OCI-LY3 (cell line): ENCODE measurements at regions not wholly inside any gene's neighbourhood (a gene's known extent, or its start where the extent isn't known, plus 50 kb on each side); places are given as distances from the start of the nearest gene placed in this dataset.

ENCODE experiments used
- H2AFZ ChIP-seq: fragments of 200-600, 300-600 bp; shearing (Covaris generic); 2 replicates; pipeline ENCODE4 v1.6.0; 2014; ENCODE audit warnings: antibody characterized with exemption, low read depth, low read length
- H3K27ac ChIP-seq: fragments of 200-600, 300-600 bp; sonication (generic); 2 replicates; pipeline ENCODE4 v1.5.1; 2014; ENCODE audit warnings: mild to moderate bottlenecking, low read length, moderate library complexity, mixed read lengths
- H3K27me3 ChIP-seq: fragments of 200-600, 300-600 bp; sonication (generic); 2 replicates; pipeline ENCODE4 v1.6.1; 2014; ENCODE audit warnings: low read depth, low read length, mixed read lengths
- H3K36me3 ChIP-seq: fragments of 200-600, 300-600 bp; sonication (generic); replicated peaks from 2 replicates; pipeline ENCODE3; 2014; ENCODE audit warnings: low read depth, low read length, mixed read lengths
- H3K4me1 ChIP-seq: fragments of 300-600, 200-600 bp; sonication (generic); 2 replicates; pipeline ENCODE4 v1.6.1; 2014; ENCODE audit warnings: low read length, mixed read lengths
- H3K4me2 ChIP-seq: fragments of 200-600, 300-600 bp; sonication (generic); 2 replicates; pipeline ENCODE4 v1.6.1; 2014; ENCODE audit warnings: low read length, mixed read lengths
- H3K4me3 ChIP-seq: fragments of 300-600, 200-600 bp; sonication (generic); 2 replicates; pipeline ENCODE4 v1.5.1; 2014; ENCODE audit warnings: antibody characterized with exemption, mild to moderate bottlenecking, low read length, moderate library complexity
- H3K79me2 ChIP-seq: fragments of 300-600, 200-600 bp; shearing (Covaris generic); 2 replicates; pipeline ENCODE4 v1.6.1; 2014; ENCODE audit warnings: mild to moderate bottlenecking, low read length, mixed read lengths
- H3K9ac ChIP-seq: fragments of 300-600, 200-600 bp; shearing (Covaris generic); 2 replicates; pipeline ENCODE4 v1.6.0; 2014; ENCODE audit warnings: mild to moderate bottlenecking, low read length, moderate library complexity
- H3K9me3 ChIP-seq: fragments of 200-600, 300-600 bp; shearing (Covaris generic); 2 replicates; pipeline ENCODE4 v1.6.1; 2014; ENCODE audit warnings: low read length, mixed read lengths; ENCODE audit not compliant: insufficient read depth
- H4K20me1 ChIP-seq: fragments of 200-600, 300-600 bp; sonication (generic); 2 replicates; pipeline ENCODE4 v1.6.1; 2016; ENCODE audit warnings: low read length, mixed read lengths; ENCODE audit not compliant: insufficient read depth
- EZH2phosphoT487 ChIP-seq: fragments of 200-600 bp; shearing (Covaris generic); IDR thresholded peaks from 2 replicates; pipeline ENCODE4 v1.6.1; 2018; ENCODE audit warnings: antibody characterized with exemption, mixed run types, low read depth
- TF ChIP-seq, protein P1 (sequence below): fragments of 200-600, 300-600 bp; sonication (generic); IDR thresholded peaks from 2 replicates; pipeline ENCODE4 v1.5.1; 2014; ENCODE audit warnings: antibody characterized with exemption, low read length, low read depth

DNA sequence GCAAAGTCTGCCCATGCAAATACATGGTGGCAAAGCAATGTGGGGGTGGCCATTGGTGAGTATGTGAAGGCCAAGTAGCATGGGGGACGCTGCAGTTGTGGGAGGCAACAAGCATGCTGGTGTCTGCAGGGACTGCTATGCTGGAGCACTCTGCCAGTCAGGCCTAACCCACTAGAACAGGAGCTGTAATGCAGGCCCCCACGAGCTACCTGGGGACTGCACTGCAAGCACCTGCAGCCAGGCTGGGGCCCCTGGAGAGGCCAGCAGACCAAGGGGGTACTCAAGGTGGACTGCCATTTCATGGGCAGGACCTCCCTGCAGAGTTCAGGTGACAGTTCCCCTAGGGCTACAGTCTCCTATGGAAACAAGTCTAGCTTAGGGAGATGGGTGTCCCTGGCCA, 183.8 kb upstream of the PDE4D start:
- Histone ChIP-seq H3K36me3 (no peaks in the 10 kb centered on the region), H3K4me1 (no peaks in the 10 kb centered on the region), H4K20me1 (no peaks in the 10 kb centered on the region), H2AFZ (no peak overlapping the region), H3K27me3 (no peaks in the 10 kb centered on the region), H3K27ac (no peak overlapping the region), H3K4me2 (no peak overlapping the region), H3K4me3 (no peak overlapping the region), H3K9me3 (no peaks in the 10 kb centered on the region), H3K79me2 (no peaks in the 10 kb centered on the region), H3K9ac (no peak overlapping the region)
- TF ChIP-seq, protein P1, sequence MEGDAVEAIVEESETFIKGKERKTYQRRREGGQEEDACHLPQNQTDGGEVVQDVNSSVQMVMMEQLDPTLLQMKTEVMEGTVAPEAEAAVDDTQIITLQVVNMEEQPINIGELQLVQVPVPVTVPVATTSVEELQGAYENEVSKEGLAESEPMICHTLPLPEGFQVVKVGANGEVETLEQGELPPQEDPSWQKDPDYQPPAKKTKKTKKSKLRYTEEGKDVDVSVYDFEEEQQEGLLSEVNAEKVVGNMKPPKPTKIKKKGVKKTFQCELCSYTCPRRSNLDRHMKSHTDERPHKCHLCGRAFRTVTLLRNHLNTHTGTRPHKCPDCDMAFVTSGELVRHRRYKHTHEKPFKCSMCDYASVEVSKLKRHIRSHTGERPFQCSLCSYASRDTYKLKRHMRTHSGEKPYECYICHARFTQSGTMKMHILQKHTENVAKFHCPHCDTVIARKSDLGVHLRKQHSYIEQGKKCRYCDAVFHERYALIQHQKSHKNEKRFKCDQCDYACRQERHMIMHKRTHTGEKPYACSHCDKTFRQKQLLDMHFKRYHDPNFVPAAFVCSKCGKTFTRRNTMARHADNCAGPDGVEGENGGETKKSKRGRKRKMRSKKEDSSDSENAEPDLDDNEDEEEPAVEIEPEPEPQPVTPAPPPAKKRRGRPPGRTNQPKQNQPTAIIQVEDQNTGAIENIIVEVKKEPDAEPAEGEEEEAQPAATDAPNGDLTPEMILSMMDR = no peak
- no peak for TF ChIP-seq EZH2phosphoT487

DNA sequence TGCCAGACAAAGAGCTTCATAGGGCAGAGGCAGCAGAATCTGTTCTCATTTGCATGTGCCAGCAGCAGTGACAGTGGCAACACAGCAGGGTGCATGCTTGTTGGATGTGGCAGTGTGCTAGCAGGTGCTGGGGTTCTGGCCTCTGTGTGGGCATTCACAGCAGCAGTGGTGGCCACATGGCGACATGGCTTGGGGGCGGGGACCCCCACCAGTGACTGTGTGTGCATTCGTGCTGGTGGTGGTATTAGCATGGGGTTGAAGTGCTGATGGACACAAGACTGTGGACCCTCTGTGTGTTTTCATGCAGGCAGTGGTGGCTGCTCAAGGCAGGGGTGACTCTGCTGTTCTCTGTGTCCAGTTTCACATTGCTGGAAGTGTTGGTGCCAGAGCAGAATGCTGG, 183.2 kb upstream of the PDE4D start:
- Histone ChIP-seq H3K27ac (no peak overlapping the region), H3K9ac (no peak overlapping the region), H3K27me3 (no peaks in the 10 kb centered on the region), H3K79me2 (no peaks in the 10 kb centered on the region), H3K9me3 (no peaks in the 10 kb centered on the region), H2AFZ (no peak overlapping the region), H4K20me1 (no peaks in the 10 kb centered on the region), H3K4me2 (no peak overlapping the region), H3K4me1 (no peaks in the 10 kb centered on the region), H3K36me3 (no peaks in the 10 kb centered on the region), H3K4me3 (no peak overlapping the region)
- TF ChIP-seq, protein P1 = no peak
- no peak for TF ChIP-seq EZH2phosphoT487

DNA sequence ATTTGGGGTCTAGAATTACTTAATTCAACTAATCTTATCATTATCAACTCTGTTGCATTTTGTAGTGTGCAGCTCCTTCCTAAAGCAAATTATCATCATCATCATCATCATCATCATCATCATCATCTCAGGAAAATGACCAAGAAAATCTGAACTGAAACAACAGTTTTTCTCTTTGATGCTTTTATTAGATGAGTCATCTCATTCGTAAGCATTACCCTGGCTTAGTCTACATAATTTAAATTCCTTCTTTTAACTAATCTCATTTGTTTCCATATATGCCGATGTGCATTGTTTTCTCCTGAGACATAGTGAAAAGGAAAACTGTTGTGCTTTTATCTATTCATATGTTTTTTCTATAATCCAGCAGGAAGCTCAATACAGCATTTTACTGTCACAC, 173.0 kb upstream of the PDE4D start:
- TF ChIP-seq, protein P1 = no peak
- no peak for TF ChIP-seq EZH2phosphoT487
- H3K9ac ChIP-seq = no peak overlapping the region

DNA sequence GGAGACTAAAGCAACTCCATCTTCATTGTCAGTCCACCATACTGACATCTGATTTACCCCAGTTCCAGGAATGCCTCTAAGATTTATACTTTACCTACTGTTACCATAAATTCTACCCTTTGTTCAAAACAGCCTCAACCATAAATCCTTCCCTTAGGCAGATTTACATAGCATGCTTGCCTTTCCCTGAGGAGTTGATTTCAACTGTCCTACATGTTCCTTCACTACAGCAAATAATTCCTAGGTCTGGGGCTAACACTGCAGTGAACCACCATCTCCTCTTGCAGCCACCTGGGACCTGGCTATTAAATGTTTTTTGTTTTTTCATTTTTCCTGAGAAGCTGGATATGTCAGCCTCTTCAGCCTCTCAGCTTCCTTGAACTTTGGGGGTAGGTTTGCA, 166.9 kb upstream of the PDE4D start:
- no peak for TF ChIP-seq EZH2phosphoT487
- TF ChIP-seq, protein P1 = no peak
- Histone ChIP-seq H3K4me1 (no peaks in the 10 kb centered on the region), H3K4me2 (no peak overlapping the region), H3K9me3 (no peaks in the 10 kb centered on the region), H3K79me2 (no peaks in the 10 kb centered on the region), H3K27me3 (no peaks in the 10 kb centered on the region), H3K27ac (no peak overlapping the region), H3K9ac (no peak overlapping the region), H3K36me3 (no peaks in the 10 kb centered on the region), H3K4me3 (no peak overlapping the region), H4K20me1 (no peaks in the 10 kb centered on the region), H2AFZ (no peak overlapping the region)

More for the DNA sequence above, 173.0 kb upstream of the PDE4D start:
- Histone ChIP-seq H3K36me3 (no peaks in the 10 kb centered on the region), H2AFZ (no peak overlapping the region), H3K79me2 (no peaks in the 10 kb centered on the region), H3K27ac (no peak overlapping the region), H4K20me1 (no peaks in the 10 kb centered on the region), H3K4me1 (no peaks in the 10 kb centered on the region), H3K9me3 (no peaks in the 10 kb centered on the region), H3K4me3 (no peak overlapping the region), H3K4me2 (no peak overlapping the region), H3K27me3 (no peaks in the 10 kb centered on the region)
